Liver (tissue), 8 donors: ENCODE measurements at regions not wholly inside any gene's neighbourhood (a gene's known extent, or its start where the extent isn't known, plus 50 kb on each side); places are given as distances from the start of the nearest gene placed in this dataset.

Experiments used
- DNase-seq: peaks from one replicate; pipeline ENCODE4 v3.0.0-alpha.2; 2017; ENCODE audit warnings: low spot score
- H3K27ac ChIP-seq, 2 donors: one replicate each; pipeline ENCODE4 v1.7.0; 2013; ENCODE audit warnings: inconsistent platforms in 2 of 2, low read length in 2 of 2, control low read depth in 1 of 2, low read depth in 1 of 2, mild to moderate bottlenecking in 1 of 2
- H3K27me3 ChIP-seq, 4 donors: one replicate each; pipeline versions ENCODE4 v1.6.1 to v1.7.0; 2013; ENCODE audit warnings: low read length in 3 of 4, inconsistent platforms in 1 of 4, mild to moderate bottlenecking in 1 of 4, moderate library complexity in 1 of 4; ENCODE audit not compliant: control insufficient read depth in 4 of 4, insufficient read depth in 4 of 4
- H3K36me3 ChIP-seq, 4 donors: one replicate each; pipeline versions ENCODE4 v1.6.1 to v1.7.0; 2013; ENCODE audit warnings: low read length in 3 of 4, mild to moderate bottlenecking in 3 of 4, low read depth in 1 of 4, moderate library complexity in 1 of 4; ENCODE audit not compliant: control insufficient read depth in 4 of 4, insufficient read depth in 3 of 4
- H3K4me1 ChIP-seq, 4 donors: one replicate each; pipeline versions ENCODE4 v1.6.1 to v1.7.0; 2013; ENCODE audit warnings: low read length in 3 of 4, mild to moderate bottlenecking in 3 of 4, moderate library complexity in 1 of 4; ENCODE audit not compliant: control insufficient read depth in 4 of 4, insufficient read depth in 4 of 4
- H3K4me3 ChIP-seq, 3 donors: one replicate each; pipeline versions ENCODE4 v1.6.1 to v1.7.0; 2013; ENCODE audit warnings: low read length in 3 of 3, control low read depth in 1 of 3, low read depth in 1 of 3, mild to moderate bottlenecking in 1 of 3
- H3K9ac ChIP-seq, 2 donors: one replicate each; pipeline ENCODE4 v1.7.0; 2013; ENCODE audit warnings: low read length in 2 of 2, mild to moderate bottlenecking in 2 of 2, moderate library complexity in 2 of 2, control low read depth in 1 of 2, low read depth in 1 of 2
- H3K9me3 ChIP-seq, 4 donors: one replicate each; pipeline versions ENCODE4 v1.6.1 to v1.7.0; 2013; ENCODE audit warnings: low read length in 3 of 4; ENCODE audit not compliant: control insufficient read depth in 4 of 4
- ATF3 ChIP-seq: IDR thresholded peaks from 2 replicates; pipeline ENCODE4 v1.6.1; 2016; ENCODE audit warnings: antibody characterized with exemption
- EGR1 ChIP-seq, 2 donors: IDR thresholded peaks; 2 replicates each; pipeline ENCODE4 v1.6.1; 2016 to 2018; ENCODE audit warnings: antibody characterized with exemption in 2 of 2, low read depth in 2 of 2
- FOXA1 ChIP-seq: IDR thresholded peaks from 2 replicates; pipeline ENCODE4 v1.6.1; 2016; ENCODE audit warnings: antibody characterized with exemption
- FOXA2 ChIP-seq: IDR thresholded peaks from 2 replicates; pipeline ENCODE4 v1.6.1; 2016; ENCODE audit warnings: antibody characterized with exemption
- GABPA ChIP-seq, 2 donors: IDR thresholded peaks in 1 of 2; conservative IDR thresholded peaks in 1 of 2; 2 replicates each; pipeline ENCODE4 v1.6.1; 2016; ENCODE audit warnings: antibody characterized with exemption in 2 of 2, mild to moderate bottlenecking in 1 of 2, moderate library complexity in 1 of 2
- HNF4A ChIP-seq, 2 donors: conservative IDR thresholded peaks; 2 replicates each; pipeline ENCODE4 v1.6.1; 2016; ENCODE audit warnings: antibody characterized with exemption in 2 of 2, mild to moderate bottlenecking in 2 of 2
- HNF4G ChIP-seq: IDR thresholded peaks from 2 replicates; pipeline ENCODE4 v1.6.1; 2016; ENCODE audit warnings: antibody characterized with exemption
- NR2F2 ChIP-seq: IDR thresholded peaks from 2 replicates; pipeline ENCODE4 v1.6.1; 2016; ENCODE audit warnings: antibody characterized with exemption
- RAD21 ChIP-seq, 2 donors: IDR thresholded peaks; 2 replicates each; pipeline ENCODE4 v1.6.1; 2016; ENCODE audit warnings: antibody characterized with exemption in 2 of 2, mild to moderate bottlenecking in 2 of 2
- REST ChIP-seq: IDR thresholded peaks from 2 replicates; pipeline ENCODE4 v1.6.1; 2016; ENCODE audit warnings: antibody characterized with exemption, mild to moderate bottlenecking
- RXRA ChIP-seq, 2 donors: IDR thresholded peaks; 2 replicates each; pipeline ENCODE4 v1.6.1; 2017 to 2018; ENCODE audit warnings: antibody characterized with exemption in 2 of 2, mild to moderate bottlenecking in 1 of 2
- SP1 ChIP-seq: IDR thresholded peaks from 2 replicates; pipeline ENCODE4 v1.6.1; 2018; ENCODE audit warnings: antibody characterized with exemption, mild to moderate bottlenecking
- TAF1 ChIP-seq: conservative IDR thresholded peaks from 2 replicates; pipeline ENCODE4 v1.6.1; 2016; ENCODE audit warnings: antibody characterized with exemption, mild to moderate bottlenecking
- ZBTB33 ChIP-seq: IDR thresholded peaks from 2 replicates; pipeline ENCODE4 v1.6.1; 2016; ENCODE audit warnings: antibody characterized with exemption
- WGBS: extraction: QIAGEN DNeasy Blood & Tissue Kit; methylation state at CpG from one replicate; pipeline ENCODE4 v1.1.7; 2013; 5-methylcytosine and 5-hydroxymethylcytosine counted together
- TF ChIP-seq, protein P1 (sequence below): fragments of 150-350 bp; IDR thresholded peaks from 2 replicates; pipeline ENCODE4 v1.5.1; 2017; ENCODE audit warnings: improper control_type of control experiment, low read depth, low read length; ENCODE audit not compliant: missing input control
- TF ChIP-seq, protein P2 (sequence below): IDR thresholded peaks from 2 replicates; pipeline ENCODE4 v1.6.1; 2016; ENCODE audit warnings: antibody characterized with exemption
- donor health status: healthy.
- donor health status: healthy.
- donor health status: healthy.
- donor health status: healthy.
- donor health status: healthy.

- TF ChIP-seq REST (no peak), NR2F2 (no peak)
These were observed 129.7 kb downstream of the PRDM13 start (continued) for GRCh38 chr6:99736302-99736701.

DNA sequence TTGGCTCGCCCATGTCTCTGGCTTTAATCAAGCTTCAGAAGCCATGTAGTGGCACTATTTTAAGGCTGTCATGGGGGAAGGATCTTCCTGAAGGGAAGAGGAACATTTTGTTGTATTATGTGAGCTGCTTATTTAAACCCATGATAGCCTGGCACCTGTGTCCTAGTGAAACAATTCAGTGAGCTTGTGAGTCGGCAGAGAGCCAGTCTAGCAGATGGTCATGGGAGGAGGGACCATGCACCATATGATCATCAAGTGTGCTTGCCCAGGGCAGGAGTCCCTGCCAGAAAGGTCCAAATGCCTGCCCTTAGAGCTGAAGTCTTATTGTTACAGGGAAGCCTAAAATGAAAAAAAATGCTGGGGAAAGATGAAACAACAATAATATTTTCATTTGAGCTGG, 132.9 kb downstream of the PRDM13 start:
- TF ChIP-seq EGR1 (IDR thresholded peaks at IDR 0.05; ENCODE audit: low read depth in 2 of 2) (no peak), RAD21 (IDR thresholded peaks at IDR 0.05) (no peak), RXRA (IDR thresholded peaks at IDR 0.05) (no peak), GABPA (IDR thresholded peaks at IDR 0.05 in 1 of 2, conservative IDR thresholded peaks at IDR 0.05 in 1 of 2) (no peak), HNF4A (conservative IDR thresholded peaks at IDR 0.05) (no peak), NR2F2 (no peak), TAF1 (no peak)
- TF ChIP-seq, protein P1, sequence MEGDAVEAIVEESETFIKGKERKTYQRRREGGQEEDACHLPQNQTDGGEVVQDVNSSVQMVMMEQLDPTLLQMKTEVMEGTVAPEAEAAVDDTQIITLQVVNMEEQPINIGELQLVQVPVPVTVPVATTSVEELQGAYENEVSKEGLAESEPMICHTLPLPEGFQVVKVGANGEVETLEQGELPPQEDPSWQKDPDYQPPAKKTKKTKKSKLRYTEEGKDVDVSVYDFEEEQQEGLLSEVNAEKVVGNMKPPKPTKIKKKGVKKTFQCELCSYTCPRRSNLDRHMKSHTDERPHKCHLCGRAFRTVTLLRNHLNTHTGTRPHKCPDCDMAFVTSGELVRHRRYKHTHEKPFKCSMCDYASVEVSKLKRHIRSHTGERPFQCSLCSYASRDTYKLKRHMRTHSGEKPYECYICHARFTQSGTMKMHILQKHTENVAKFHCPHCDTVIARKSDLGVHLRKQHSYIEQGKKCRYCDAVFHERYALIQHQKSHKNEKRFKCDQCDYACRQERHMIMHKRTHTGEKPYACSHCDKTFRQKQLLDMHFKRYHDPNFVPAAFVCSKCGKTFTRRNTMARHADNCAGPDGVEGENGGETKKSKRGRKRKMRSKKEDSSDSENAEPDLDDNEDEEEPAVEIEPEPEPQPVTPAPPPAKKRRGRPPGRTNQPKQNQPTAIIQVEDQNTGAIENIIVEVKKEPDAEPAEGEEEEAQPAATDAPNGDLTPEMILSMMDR: no peak
- no peak overlapping the region for H3K4me3 ChIP-seq
- H3K4me1 ChIP-seq: no peaks in the 10 kb centered on the region
- peaks cover 0 to 8% (median 0%) of the 10 kb centered on the region in 4 donors for H3K27me3 ChIP-seq
- 44% methylated on average over 2 of the region's 2 CpGs for WGBS
- H3K9ac ChIP-seq: no peak overlapping the region
- H3K9me3 ChIP-seq: no peaks in the 10 kb centered on the region
- H3K27ac ChIP-seq: no peak overlapping the region
- H3K36me3 ChIP-seq: no peaks in the 10 kb centered on the region
- no peak for DNase-seq

DNA sequence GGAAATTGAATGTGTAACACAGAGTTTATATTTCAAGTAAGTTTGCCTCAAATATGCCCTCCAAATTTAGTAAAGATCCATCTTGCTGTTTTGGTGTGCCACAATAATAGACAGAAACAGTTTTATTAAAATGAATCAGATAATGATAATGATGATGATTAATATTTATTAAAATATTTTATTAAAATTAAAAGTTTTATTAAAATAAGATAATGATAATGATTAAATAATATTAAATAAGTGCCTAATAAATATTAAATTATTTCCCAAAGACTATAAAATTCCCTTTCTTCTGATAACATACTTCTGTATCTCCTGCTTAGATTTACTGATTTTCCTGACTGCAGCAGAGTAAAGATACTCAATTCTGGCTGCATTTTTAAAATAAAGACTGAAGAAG, 134.5 kb downstream of the PRDM13 start:
- no peak overlapping the region for H3K4me3 ChIP-seq
- H3K9ac ChIP-seq: no peak overlapping the region
- no peak for DNase-seq
- peaks cover 0 to 8% (median 0%) of the 10 kb centered on the region in 4 donors for H3K27me3 ChIP-seq
- H3K9me3 ChIP-seq: no peaks in the 10 kb centered on the region
- no peaks in the 10 kb centered on the region for H3K36me3 ChIP-seq
- no peaks in the 10 kb centered on the region for H3K4me1 ChIP-seq
- H3K27ac ChIP-seq: no peak overlapping the region
- TF ChIP-seq FOXA1 (no peak), ZBTB33 (no peak), FOXA2 (no peak), GABPA (IDR thresholded peaks at IDR 0.05 in 1 of 2, conservative IDR thresholded peaks at IDR 0.05 in 1 of 2) (no peak), RAD21 (IDR thresholded peaks at IDR 0.05) (no peak), TAF1 (no peak), EGR1 (IDR thresholded peaks at IDR 0.05; ENCODE audit: low read depth in 2 of 2) (no peak), REST (no peak), RXRA (IDR thresholded peaks at IDR 0.05) (no peak), SP1 (no peak), HNF4G (no peak), ATF3 (no peak), HNF4A (conservative IDR thresholded peaks at IDR 0.05) (no peak), NR2F2 (no peak)
- TF ChIP-seq, protein P2, sequence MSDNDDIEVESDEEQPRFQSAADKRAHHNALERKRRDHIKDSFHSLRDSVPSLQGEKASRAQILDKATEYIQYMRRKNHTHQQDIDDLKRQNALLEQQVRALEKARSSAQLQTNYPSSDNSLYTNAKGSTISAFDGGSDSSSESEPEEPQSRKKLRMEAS: no peak
- TF ChIP-seq, protein P1: no peak
